HEK293 (cell line): ENCODE measurements at regions not wholly inside any gene's neighbourhood (a gene's known extent, or its start where the extent isn't known, plus 50 kb on each side); places are given as distances from the start of the nearest gene placed in this dataset.

ENCODE experiments used
- CTCF ChIA-PET: fragments of 350-600 bp; formaldehyde crosslinking; extraction: SDS; loops from one replicate; lab custom pipeline; 2021; ENCODE audit warnings: antibody characterized with exemption; lab: Yijun Ruan, JAX
- POLR2A ChIA-PET: fragments of 300-600 bp; formaldehyde crosslinking; extraction: SDS; loops from one replicate; lab custom pipeline; 2020; ENCODE audit warnings: antibody characterized with exemption, inconsistent platforms; lab: Yijun Ruan, JAX
- H3K27ac ChIP-seq: fragments of 200-500 bp; sonication (Bioruptor generic); 2 replicates; pipeline ENCODE4 v1.5.1; 2014; ENCODE audit warnings: low read depth, low read length, control low read depth, inconsistent platforms; ENCODE audit errors: extremely low read depth
- H3K36me3 ChIP-seq, 2 experiments: fragments of 200-500 bp in 1 of 2; sonication (Bioruptor generic) in 1 of 2; 1 replicate in 1 of 2; 2 replicates in 1 of 2; pipeline ENCODE4 v1.5.1; 2014 to 2017; ENCODE audit warnings: inconsistent platforms in 2 of 2, low read length in 2 of 2; ENCODE audit not compliant: control insufficient read depth in 2 of 2, insufficient read depth in 1 of 2
- H3K4me1 ChIP-seq: fragments of 200-500 bp; sonication (Bioruptor generic); 2 replicates; pipeline ENCODE4 v1.5.1; 2014; ENCODE audit warnings: mild to moderate bottlenecking, low read length, inconsistent platforms; ENCODE audit not compliant: control insufficient read depth, insufficient read depth
- H3K4me3 ChIP-seq: 2 replicates; pipeline ENCODE4 v1.5.1; 2011; ENCODE audit warnings: low read depth, mild to moderate bottlenecking, control low read depth, low read length, moderate library complexity
- H3K9me3 ChIP-seq: fragments of 200-500 bp; sonication (Bioruptor generic); 2 replicates; pipeline ENCODE4 v1.5.1; 2014; ENCODE audit warnings: low read depth, low read length, inconsistent platforms; ENCODE audit not compliant: control insufficient read depth, insufficient read depth
- ATF2 ChIP-seq: fragments of 450-650 bp; formaldehyde crosslinking; IDR thresholded peaks from 2 replicates; pipeline ENCODE4 v1.5.1; 2016; ENCODE audit warnings: missing biosample characterization, missing genetic modification characterization, low read depth
- BCL11A ChIP-seq: fragments of 450-650 bp; formaldehyde crosslinking; IDR thresholded peaks from 2 replicates; pipeline ENCODE4 v1.5.1; 2016; ENCODE audit warnings: low read depth, missing biosample characterization, missing genetic modification characterization
- BCL6B ChIP-seq: fragments of 450-650 bp; formaldehyde crosslinking; IDR thresholded peaks from 2 replicates; pipeline ENCODE4 v1.5.1; 2017; ENCODE audit warnings: missing biosample characterization, missing genetic modification characterization
- EGR2 ChIP-seq: fragments of 450-650 bp; formaldehyde crosslinking; IDR thresholded peaks from 2 replicates; pipeline ENCODE4 v1.5.1; 2016; ENCODE audit warnings: low read depth, missing biosample characterization, missing genetic modification characterization
- FEZF1 ChIP-seq: fragments of 450-650 bp; formaldehyde crosslinking; IDR thresholded peaks from 2 replicates; pipeline ENCODE4 v1.5.1; 2016; ENCODE audit warnings: missing biosample characterization, missing genetic modification characterization
- GFI1B ChIP-seq: fragments of 450-650 bp; formaldehyde crosslinking; IDR thresholded peaks from 2 replicates; pipeline ENCODE4 v1.5.1; 2016; ENCODE audit warnings: missing biosample characterization, missing genetic modification characterization
- HOXC10 ChIP-seq: sonication (generic); formaldehyde crosslinking; IDR thresholded peaks from 2 replicates; pipeline ENCODE4 v1.8.1; 2023; ENCODE audit warnings: mild to moderate bottlenecking, missing genetic modification reagents
- MYNN ChIP-seq: fragments of 450-650 bp; formaldehyde crosslinking; IDR thresholded peaks from 2 replicates; pipeline ENCODE4 v1.5.1; 2016; ENCODE audit warnings: missing biosample characterization, missing genetic modification characterization, borderline replicate concordance
- PATZ1 ChIP-seq: fragments of 450-650 bp; formaldehyde crosslinking; IDR thresholded peaks from 2 replicates; pipeline ENCODE4 v1.5.1; 2016; ENCODE audit warnings: missing biosample characterization, missing genetic modification characterization
- PBX3 ChIP-seq: sonication (generic); formaldehyde crosslinking; IDR thresholded peaks from 2 replicates; pipeline ENCODE4 v1.8.1; 2022; ENCODE audit warnings: mild to moderate bottlenecking, moderate library complexity, missing genetic modification reagents
- TRIM28 ChIP-seq: IDR thresholded peaks from 2 replicates; pipeline ENCODE4 v1.6.1; 2011; ENCODE audit warnings: low read length, control low read depth, borderline replicate concordance
- ZBTB21 ChIP-seq: fragments of 450-650 bp; formaldehyde crosslinking; IDR thresholded peaks from 2 replicates; pipeline ENCODE4 v1.5.1; 2017; ENCODE audit warnings: missing biosample characterization, missing genetic modification characterization
- ZNF132 ChIP-seq: fragments of 450-650 bp; formaldehyde crosslinking; IDR thresholded peaks from 2 replicates; pipeline ENCODE4 v1.5.1; 2017; ENCODE audit warnings: missing biosample characterization, missing genetic modification characterization, borderline replicate concordance
- ZNF133 ChIP-seq: fragments of 450-650 bp; formaldehyde crosslinking; IDR thresholded peaks from 2 replicates; pipeline ENCODE4 v1.5.1; 2016; ENCODE audit warnings: missing biosample characterization, missing genetic modification characterization
- ZNF23 ChIP-seq: fragments of 450-650 bp; formaldehyde crosslinking; IDR thresholded peaks from 2 replicates; pipeline ENCODE4 v1.5.1; 2016; ENCODE audit warnings: missing biosample characterization, missing genetic modification characterization, borderline replicate concordance
- ZNF302 ChIP-seq: fragments of 450-650 bp; formaldehyde crosslinking; IDR thresholded peaks from 2 replicates; pipeline ENCODE4 v1.5.1; 2016; ENCODE audit warnings: missing biosample characterization, missing genetic modification characterization, low read depth
- ZNF391 ChIP-seq: fragments of 450-650 bp; formaldehyde crosslinking; IDR thresholded peaks from 2 replicates; pipeline ENCODE4 v1.5.1; 2016; ENCODE audit warnings: low read depth, missing biosample characterization, missing genetic modification characterization, borderline replicate concordance
- ZNF501 ChIP-seq: fragments of 450-650 bp; formaldehyde crosslinking; IDR thresholded peaks from 2 replicates; pipeline ENCODE4 v1.5.1; 2016; ENCODE audit warnings: missing biosample characterization, missing genetic modification characterization
- ZNF530 ChIP-seq: fragments of 450-650 bp; formaldehyde crosslinking; IDR thresholded peaks from 2 replicates; pipeline ENCODE4 v1.5.1; 2016; ENCODE audit warnings: low read depth, missing biosample characterization, missing genetic modification characterization
- ZNF580 ChIP-seq: fragments of 450-650 bp; formaldehyde crosslinking; IDR thresholded peaks from 2 replicates; pipeline ENCODE4 v1.5.1; 2016; ENCODE audit warnings: missing biosample characterization, missing genetic modification characterization
- ZNF677 ChIP-seq: fragments of 450-650 bp; IDR thresholded peaks from 2 replicates; pipeline ENCODE4 v1.5.0; 2018; ENCODE audit warnings: missing biosample characterization, mild to moderate bottlenecking, missing genetic modification characterization, moderate library complexity
- ZSCAN4 ChIP-seq: fragments of 450-650 bp; formaldehyde crosslinking; IDR thresholded peaks from 2 replicates; pipeline ENCODE4 v1.5.1; 2017; ENCODE audit warnings: missing biosample characterization, missing genetic modification characterization

GRCh38 chr7:42650171-42650570, 261.7 kb downstream of the C7orf25 start:
- peak; percentile 78 for TF ChIP-seq ATF2 (tag by site-specific recombination)
- peak; percentile 43; the same call in 1 of the 2 replicates for TF ChIP-seq ZBTB21 (tag by site-specific recombination)
- TF ChIP-seq ZNF677, result no peak
- POLR2A ChIA-PET, result no interaction called here
- no peak overlapping the region for H3K4me3 ChIP-seq
- no peaks in the 10 kb centered on the region for H3K9me3 ChIP-seq
- H3K4me1 ChIP-seq, result no peaks in the 10 kb centered on the region
- H3K27ac ChIP-seq, result no peak overlapping the region
- CTCF ChIA-PET, result no interaction called here
- no peaks in the 10 kb centered on the region for H3K36me3 ChIP-seq

- POLR2A ChIA-PET, result no interaction called here
- no peaks in the 10 kb centered on the region for H3K4me1 ChIP-seq
Measured at GRCh38 chr7:42645906-42646305, 266.0 kb downstream of the C7orf25 start.

More at GRCh38 chr7:42645906-42646305, 266.0 kb downstream of the C7orf25 start:
- TF ChIP-seq ZNF391 (tag by site-specific recombination) (no peak), ZNF530 (no peak), ZNF302 (no peak), TRIM28 (no peak), ZNF133 (tag by site-specific recombination) (no peak), ZNF580 (tag by site-specific recombination) (no peak), ZNF23 (tag by site-specific recombination) (no peak), ZNF132 (tag by site-specific recombination) (no peak), PBX3 (CRISPR knock-in tag) (no peak), PATZ1 (tag by site-specific recombination) (no peak), ZSCAN4 (tag by site-specific recombination) (no peak), MYNN (tag by site-specific recombination) (no peak), ZBTB21 (tag by site-specific recombination) (no peak), GFI1B (tag by site-specific recombination) (no peak), HOXC10 (CRISPR knock-in tag) (no peak), EGR2 (tag by site-specific recombination) (no peak), BCL6B (tag by site-specific recombination) (no peak), ZNF501 (no peak), BCL11A (no peak), FEZF1 (tag by site-specific recombination) (no peak)
- CTCF ChIA-PET, result interaction anchor here (0.6 to 1.2 kb wide), 3 partner anchors 17 to 198 kb away, joined by 3 to 4 read pairs (median 3); no protein-coding TSS in a partner anchor
- no peaks in the 10 kb centered on the region for H3K9me3 ChIP-seq
- H3K4me3 ChIP-seq, result no peak overlapping the region
- no peak overlapping the region for H3K27ac ChIP-seq
- no peaks in the 10 kb centered on the region for H3K36me3 ChIP-seq
